Prostate gland (tissue), 2 donors: ENCODE measurements at regions not wholly inside any gene's neighbourhood (a gene's known extent, or its start where the extent isn't known, plus 50 kb on each side); places are given as distances from the start of the nearest gene placed in this dataset.

ENCODE experiments used
- DNase-seq: peaks from one replicate; pipeline ENCODE4 v3.0.0-alpha.2; 2019; ENCODE audit warnings: low spot score
- H3K27ac ChIP-seq, 2 donors: fragments of 200-600 bp; sonication (generic); 2 replicates each; pipeline ENCODE4 v1.5.1; 2017 to 2019
- H3K27me3 ChIP-seq: fragments of 200-600 bp; sonication (generic); replicated peaks from 2 replicates; pipeline ENCODE4 v1.5.1; 2019; ENCODE audit not compliant: insufficient read depth
- H3K36me3 ChIP-seq, 2 donors: fragments of 200-600 bp; sonication (generic); 1 replicate in 1 of 2; 2 replicates in 1 of 2; pipeline versions ENCODE4 v1.5.1 to v1.8.1; 2017 to 2019
- H3K4me1 ChIP-seq: fragments of 200-600 bp; sonication (generic); replicated peaks from 2 replicates; pipeline ENCODE4 v1.5.1; 2019
- H3K4me3 ChIP-seq, 2 donors: fragments of 200-600 bp; sonication (generic); 2 replicates each; pipeline ENCODE4 v1.5.1; 2017 to 2019
- H3K9me3 ChIP-seq: fragments of 200-600 bp; sonication (generic); 2 replicates; pipeline ENCODE4 v1.5.1; 2017
- POLR2A ChIP-seq: fragments of 450-650 bp; IDR thresholded peaks from one replicate; pipeline ENCODE4 v1.6.1; 2016; ENCODE audit warnings: antibody characterized with exemption, mild to moderate bottlenecking
- POLR2AphosphoS5 ChIP-seq: sonication (generic); formaldehyde crosslinking; IDR thresholded peaks from one replicate; pipeline ENCODE4 v1.6.1; 2017; ENCODE audit warnings: antibody characterized with exemption
- WGBS: methylation state at CpG from one replicate; pipeline ENCODE4 v1.1.5; 2018; 5-methylcytosine and 5-hydroxymethylcytosine counted together
- intact Hi-C: fragments of 100-400 bp; cut with DNase I; formaldehyde crosslinking; loops from one replicate; pipeline ENCODE4 v1.14.2; 2022
- TF ChIP-seq, protein P1 (sequence below), 4 experiments: fragments of 200-600 bp in 2 of 4; fragments of 450-650 bp in 2 of 4; sonication (generic) in 2 of 4; IDR thresholded peaks; 1 replicate in 3 of 4; 2 replicates in 1 of 4; pipeline ENCODE4 v1.5.1; 2016 to 2019; ENCODE audit warnings: antibody characterized with exemption in 4 of 4, mild to moderate bottlenecking in 2 of 4, moderate library complexity in 2 of 4

DNA sequence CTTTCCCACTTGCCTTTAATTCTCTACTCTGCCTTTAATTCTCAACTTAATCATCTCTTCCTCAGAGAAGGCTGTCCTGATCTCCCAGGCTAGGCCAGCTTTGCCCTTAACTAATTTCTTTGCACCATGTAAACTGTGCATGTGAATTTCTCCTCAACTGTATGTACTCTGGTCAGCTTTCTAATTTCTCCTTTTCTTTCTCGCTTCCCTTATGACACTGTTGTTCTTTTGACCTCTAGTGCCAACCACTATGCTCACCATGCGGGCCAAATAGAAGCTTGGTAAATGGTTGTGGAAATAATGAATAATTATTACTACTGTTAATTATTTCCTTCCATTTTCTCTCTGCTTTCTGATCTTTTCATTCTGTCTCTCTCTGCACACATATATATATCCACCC is 269.0 kb upstream of the CRBN start:
- WGBS: 93% methylated on average over 2 of the region's 2 CpGs
- Histone ChIP-seq H3K4me1 (no peaks in the 10 kb centered on the region), H3K27me3 (no peaks in the 10 kb centered on the region), H3K27ac (no peak overlapping the region), H3K4me3 (no peak overlapping the region), H3K9me3 (no peaks in the 10 kb centered on the region), H3K36me3 (no peaks in the 10 kb centered on the region)
- no peak for DNase-seq
- intact Hi-C loops: no loop called here
- TF ChIP-seq POLR2A (no peak), POLR2AphosphoS5 (no peak)
- TF ChIP-seq, protein P1, sequence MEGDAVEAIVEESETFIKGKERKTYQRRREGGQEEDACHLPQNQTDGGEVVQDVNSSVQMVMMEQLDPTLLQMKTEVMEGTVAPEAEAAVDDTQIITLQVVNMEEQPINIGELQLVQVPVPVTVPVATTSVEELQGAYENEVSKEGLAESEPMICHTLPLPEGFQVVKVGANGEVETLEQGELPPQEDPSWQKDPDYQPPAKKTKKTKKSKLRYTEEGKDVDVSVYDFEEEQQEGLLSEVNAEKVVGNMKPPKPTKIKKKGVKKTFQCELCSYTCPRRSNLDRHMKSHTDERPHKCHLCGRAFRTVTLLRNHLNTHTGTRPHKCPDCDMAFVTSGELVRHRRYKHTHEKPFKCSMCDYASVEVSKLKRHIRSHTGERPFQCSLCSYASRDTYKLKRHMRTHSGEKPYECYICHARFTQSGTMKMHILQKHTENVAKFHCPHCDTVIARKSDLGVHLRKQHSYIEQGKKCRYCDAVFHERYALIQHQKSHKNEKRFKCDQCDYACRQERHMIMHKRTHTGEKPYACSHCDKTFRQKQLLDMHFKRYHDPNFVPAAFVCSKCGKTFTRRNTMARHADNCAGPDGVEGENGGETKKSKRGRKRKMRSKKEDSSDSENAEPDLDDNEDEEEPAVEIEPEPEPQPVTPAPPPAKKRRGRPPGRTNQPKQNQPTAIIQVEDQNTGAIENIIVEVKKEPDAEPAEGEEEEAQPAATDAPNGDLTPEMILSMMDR (IDR thresholded peaks at IDR 0.05): no peak

DNA sequence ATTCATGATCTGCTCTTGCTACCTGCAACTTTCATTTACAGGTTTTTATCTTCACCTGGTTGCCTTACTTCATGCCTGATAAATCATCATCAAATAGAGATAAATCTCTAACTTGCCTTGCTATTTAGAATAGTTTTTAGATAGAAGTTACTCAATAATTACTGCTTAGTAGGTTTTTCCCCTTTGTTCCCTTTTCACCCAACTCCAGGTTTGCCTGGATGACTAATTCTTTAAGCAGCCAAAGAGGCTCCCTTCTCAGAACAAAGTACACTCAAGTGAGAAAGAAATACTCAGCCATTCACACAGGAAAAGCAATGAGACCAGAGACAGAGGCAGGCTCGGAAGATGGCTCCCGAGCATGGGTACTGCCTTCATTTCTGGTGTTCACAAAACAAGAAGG is 268.1 kb upstream of the CRBN start:
- H3K9me3 ChIP-seq: no peaks in the 10 kb centered on the region
- no peaks in the 10 kb centered on the region for H3K27me3 ChIP-seq
- H3K36me3 ChIP-seq: no peaks in the 10 kb centered on the region
- no peak overlapping the region for H3K4me3 ChIP-seq
- intact Hi-C loops: no loop called here
- WGBS: 89% methylated on average over 2 of the region's 2 CpGs
- TF ChIP-seq POLR2AphosphoS5 (no peak), POLR2A (no peak)
- TF ChIP-seq, protein P1 (IDR thresholded peaks at IDR 0.05): no peak
- H3K4me1 ChIP-seq: no peaks in the 10 kb centered on the region
- H3K27ac ChIP-seq: no peak overlapping the region
- no peak for DNase-seq

DNA sequence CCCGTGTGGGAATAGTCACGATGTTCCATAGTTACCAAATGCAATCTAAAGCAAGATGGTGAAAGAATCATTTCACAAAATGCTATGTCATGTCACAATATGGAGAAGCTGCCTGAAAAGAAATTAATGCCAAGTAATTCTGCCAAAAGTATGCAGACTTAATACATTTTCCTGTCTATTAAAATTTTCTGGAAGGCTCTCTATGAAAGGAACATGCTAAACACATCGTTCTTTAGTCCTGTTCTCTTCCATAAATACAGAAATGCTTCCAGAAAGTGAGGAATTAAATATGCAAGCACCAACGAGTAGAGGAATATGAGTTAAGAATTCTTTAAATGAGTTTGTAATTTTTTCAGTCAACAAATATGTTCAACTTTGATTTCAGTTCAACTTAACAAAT is 266.8 kb upstream of the CRBN start:
- no peaks in the 10 kb centered on the region for H3K4me1 ChIP-seq
- no peak for TF ChIP-seq POLR2A
- no peak for TF ChIP-seq POLR2AphosphoS5
- TF ChIP-seq, protein P1 (IDR thresholded peaks at IDR 0.05): no peak
- no peaks in the 10 kb centered on the region for H3K36me3 ChIP-seq
- 57% methylated on average over 4 of the region's 4 CpGs for WGBS
- DNase-seq: no peak
- H3K27me3 ChIP-seq: no peaks in the 10 kb centered on the region
- no peak overlapping the region for H3K27ac ChIP-seq
- H3K4me3 ChIP-seq: no peak overlapping the region
- H3K9me3 ChIP-seq: no peaks in the 10 kb centered on the region
- intact Hi-C loops: no loop called here

DNA sequence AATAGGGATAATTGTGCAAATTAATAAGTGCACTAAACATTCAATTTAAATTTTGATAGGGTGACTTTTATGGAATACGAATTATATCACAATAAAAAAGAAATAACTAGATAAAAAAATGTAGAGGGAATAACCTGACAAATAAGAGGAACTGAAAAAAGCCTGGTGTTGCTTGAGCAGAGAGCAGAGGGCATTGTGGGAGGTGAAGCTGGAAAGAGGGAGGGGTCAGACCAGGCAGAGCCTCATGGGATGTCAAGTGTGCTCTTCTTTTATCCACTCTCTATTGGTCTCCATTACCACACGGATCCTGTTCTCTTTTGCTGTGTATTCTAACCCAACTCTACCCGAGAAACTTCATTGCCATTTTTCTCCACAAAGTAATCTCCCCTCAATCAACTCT is 264.0 kb upstream of the CRBN start:
- H3K36me3 ChIP-seq: no peaks in the 10 kb centered on the region
- no peaks in the 10 kb centered on the region for H3K27me3 ChIP-seq
- TF ChIP-seq, protein P1 (IDR thresholded peaks at IDR 0.05): no peak
- TF ChIP-seq POLR2AphosphoS5 (no peak), POLR2A (no peak)
- H3K9me3 ChIP-seq: no peaks in the 10 kb centered on the region
- WGBS: 93% methylated on average over 3 of the region's 3 CpGs
- no peak for DNase-seq
- H3K4me3 ChIP-seq: no peak overlapping the region
- H3K27ac ChIP-seq: no peak overlapping the region
- intact Hi-C loops: no loop called here
- no peaks in the 10 kb centered on the region for H3K4me1 ChIP-seq

DNA sequence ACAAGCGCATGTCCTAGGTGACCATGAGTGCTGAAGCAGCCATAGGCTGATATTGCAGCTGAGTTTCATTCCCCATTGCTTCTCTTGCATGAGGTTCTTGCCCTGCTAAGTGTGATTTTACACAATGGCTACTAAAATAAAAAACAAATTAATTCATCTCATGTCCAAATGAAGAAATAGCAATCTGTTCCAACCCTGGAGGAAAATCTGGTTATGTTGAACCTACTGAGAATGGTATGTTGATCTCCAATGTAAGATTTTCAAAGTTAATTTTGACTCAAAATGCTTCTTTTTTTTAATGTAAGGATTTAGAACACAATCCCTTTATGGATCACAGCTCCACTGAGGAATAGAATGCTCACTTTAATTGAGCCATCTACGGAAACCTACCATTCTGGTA is 254.2 kb upstream of the CRBN start:
- Histone ChIP-seq H3K36me3 (no peaks in the 10 kb centered on the region), H3K9me3 (no peaks in the 10 kb centered on the region), H3K27ac (no peak overlapping the region), H3K27me3 (no peaks in the 10 kb centered on the region), H3K4me1 (no peaks in the 10 kb centered on the region), H3K4me3 (no peak overlapping the region)
- TF ChIP-seq POLR2AphosphoS5: no peak
- TF ChIP-seq, protein P1 (IDR thresholded peaks at IDR 0.05): no peak
- TF ChIP-seq POLR2A: no peak
- intact Hi-C loops: no loop called here
- 93% methylated on average over 2 of the region's 2 CpGs for WGBS
- no peak for DNase-seq
